DOHH2 (cell line): ENCODE measurements at regions not wholly inside any gene's neighbourhood (a gene's known extent, or its start where the extent isn't known, plus 50 kb on each side); places are given as distances from the start of the nearest gene placed in this dataset.

Experiments used
- EZH2phosphoT487 ChIP-seq: fragments of 200-600 bp; sonication (generic); IDR thresholded peaks from 2 replicates; pipeline ENCODE4 v1.6.1; 2017; ENCODE audit warnings: borderline replicate concordance, mild to moderate bottlenecking, antibody characterized with exemption, low read length, moderate library complexity, mixed read lengths
- TF ChIP-seq, protein P1 (sequence below): fragments of 200-600 bp; sonication (generic); IDR thresholded peaks from one replicate; pipeline ENCODE4 v1.5.1; 2014; ENCODE audit warnings: antibody characterized with exemption, mild to moderate bottlenecking, low read depth, low read length; ENCODE audit not compliant: poor library complexity, severe bottlenecking

- TF ChIP-seq EZH2phosphoT487: no peak
- TF ChIP-seq, protein P1, sequence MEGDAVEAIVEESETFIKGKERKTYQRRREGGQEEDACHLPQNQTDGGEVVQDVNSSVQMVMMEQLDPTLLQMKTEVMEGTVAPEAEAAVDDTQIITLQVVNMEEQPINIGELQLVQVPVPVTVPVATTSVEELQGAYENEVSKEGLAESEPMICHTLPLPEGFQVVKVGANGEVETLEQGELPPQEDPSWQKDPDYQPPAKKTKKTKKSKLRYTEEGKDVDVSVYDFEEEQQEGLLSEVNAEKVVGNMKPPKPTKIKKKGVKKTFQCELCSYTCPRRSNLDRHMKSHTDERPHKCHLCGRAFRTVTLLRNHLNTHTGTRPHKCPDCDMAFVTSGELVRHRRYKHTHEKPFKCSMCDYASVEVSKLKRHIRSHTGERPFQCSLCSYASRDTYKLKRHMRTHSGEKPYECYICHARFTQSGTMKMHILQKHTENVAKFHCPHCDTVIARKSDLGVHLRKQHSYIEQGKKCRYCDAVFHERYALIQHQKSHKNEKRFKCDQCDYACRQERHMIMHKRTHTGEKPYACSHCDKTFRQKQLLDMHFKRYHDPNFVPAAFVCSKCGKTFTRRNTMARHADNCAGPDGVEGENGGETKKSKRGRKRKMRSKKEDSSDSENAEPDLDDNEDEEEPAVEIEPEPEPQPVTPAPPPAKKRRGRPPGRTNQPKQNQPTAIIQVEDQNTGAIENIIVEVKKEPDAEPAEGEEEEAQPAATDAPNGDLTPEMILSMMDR: no peak
These were observed 334.4 kb downstream of the CMPK2 start for GRCh38 chr2:6531304-6531703.
